HG02870 (cell line): ENCODE measurements at regions not wholly inside any gene's neighbourhood (a gene's known extent, or its start where the extent isn't known, plus 50 kb on each side); places are given as distances from the start of the nearest gene placed in this dataset.

ENCODE experiments used
- ATAC-seq: cut with Tn5 transposase; IDR thresholded peaks from one replicate; pipeline ENCODE4 v1.9.1; 2021; ENCODE audit warnings: mild to moderate bottlenecking, moderate library complexity; ENCODE audit not compliant: unreplicated experiment

- ATAC-seq: no peak
These were observed 251.5 kb downstream of the OPA1 start for GRCh38 chr3:193844472-193844871.

DNA sequence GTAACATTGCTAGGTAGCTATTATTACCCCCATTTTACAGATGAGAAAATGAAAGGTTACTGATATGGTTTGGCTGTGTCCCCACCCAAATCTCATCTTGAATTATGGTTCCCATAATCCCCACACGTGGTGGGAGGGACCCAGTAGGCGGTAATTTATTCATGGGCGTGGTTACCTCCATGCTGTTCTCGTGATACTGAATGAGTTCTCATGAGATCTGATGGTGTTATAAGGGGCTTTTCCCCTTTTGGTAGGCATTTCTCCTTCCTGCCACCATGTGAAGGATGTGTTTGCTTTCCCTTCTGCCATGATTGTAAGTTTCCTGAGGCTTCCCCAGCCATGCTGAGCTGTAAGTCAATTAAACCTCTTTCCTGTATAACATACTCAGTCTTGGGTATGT, 252.1 kb downstream of the OPA1 start:
- ATAC-seq: no peak

GRCh38 chr3:193846569-193846968, 253.6 kb downstream of the OPA1 start:
- ATAC-seq: no peak

DNA sequence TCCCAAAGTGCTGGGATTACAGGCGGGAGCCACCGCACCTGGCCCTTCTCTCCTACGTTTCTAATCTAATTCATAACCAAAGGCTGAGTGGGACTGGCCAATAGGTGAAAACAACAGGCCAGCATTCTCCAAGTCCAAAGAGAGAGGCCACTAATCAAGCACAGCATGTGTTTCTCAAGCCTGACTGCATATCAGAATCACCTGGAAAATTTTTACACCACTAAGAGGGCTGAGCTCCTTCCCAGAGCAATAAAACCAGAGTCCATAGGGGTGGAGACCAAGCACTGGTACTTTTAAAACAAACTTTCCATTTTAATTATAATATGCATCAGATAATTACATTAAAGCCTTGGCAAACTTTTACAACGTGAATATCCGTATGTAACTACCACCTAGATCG, 254.4 kb downstream of the OPA1 start:
- ATAC-seq: no peak

- ATAC-seq: no peak
These were observed 255.5 kb downstream of the OPA1 start for GRCh38 chr3:193848547-193848946.

- no peak for ATAC-seq
These were observed 257.1 kb downstream of the OPA1 start for GRCh38 chr3:193850084-193850619.

DNA sequence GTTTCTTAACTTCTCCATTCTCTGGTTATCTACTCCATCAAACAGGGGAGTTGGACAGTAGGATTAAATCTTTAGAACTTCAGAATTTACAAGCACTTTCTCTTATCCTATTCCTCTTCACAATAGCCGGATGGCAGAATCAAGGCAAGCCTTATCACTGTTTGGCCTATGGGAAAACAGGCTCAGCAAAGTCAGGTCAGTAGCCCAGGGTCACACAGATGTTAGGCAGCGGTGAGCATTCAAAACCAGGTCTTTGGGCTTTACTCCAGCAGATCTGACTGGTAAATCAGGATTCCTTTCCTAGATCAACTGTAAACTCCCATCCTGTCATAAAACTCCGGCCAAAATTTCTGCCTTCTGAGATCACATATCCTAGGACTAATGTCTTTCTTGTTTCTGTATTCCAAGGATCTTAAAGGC, 258.4 kb downstream of the OPA1 start:
- no peak for ATAC-seq

DNA sequence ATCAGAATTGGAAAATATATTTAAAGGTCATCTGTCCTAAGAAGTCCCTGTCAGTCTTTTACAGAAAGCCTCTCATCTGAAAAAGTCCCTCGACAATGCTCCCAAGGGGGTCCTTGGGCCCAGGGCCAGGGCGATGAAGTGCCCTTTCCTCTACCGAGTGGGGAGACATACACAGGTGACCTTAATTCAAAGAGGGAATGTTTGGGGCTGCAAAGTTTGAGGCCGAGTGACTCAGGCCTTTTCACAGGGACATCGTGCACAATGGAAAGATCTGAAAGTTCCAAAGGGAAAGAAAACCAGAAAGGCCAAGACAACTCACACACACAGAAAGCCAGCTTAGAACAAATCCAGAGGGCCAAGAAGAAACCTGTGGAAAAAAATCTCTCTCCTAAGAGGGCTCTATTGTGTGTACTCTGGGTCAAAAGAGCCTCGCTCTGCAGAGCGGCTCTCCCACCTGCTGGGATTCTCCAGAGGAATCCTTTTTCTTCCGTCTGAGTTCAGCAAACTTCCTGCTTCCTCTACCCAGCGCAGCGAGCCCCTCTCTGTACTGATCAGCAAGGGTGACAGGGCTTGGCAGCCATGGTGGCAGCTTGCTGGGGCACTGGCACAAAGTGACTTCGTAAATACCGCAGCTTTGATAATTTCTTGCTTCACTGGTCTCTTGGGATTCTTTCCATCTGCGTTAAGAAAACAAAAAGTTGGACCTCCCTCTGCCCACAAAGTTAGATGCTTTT, 259.1 kb downstream of the OPA1 start:
- no peak for ATAC-seq

DNA sequence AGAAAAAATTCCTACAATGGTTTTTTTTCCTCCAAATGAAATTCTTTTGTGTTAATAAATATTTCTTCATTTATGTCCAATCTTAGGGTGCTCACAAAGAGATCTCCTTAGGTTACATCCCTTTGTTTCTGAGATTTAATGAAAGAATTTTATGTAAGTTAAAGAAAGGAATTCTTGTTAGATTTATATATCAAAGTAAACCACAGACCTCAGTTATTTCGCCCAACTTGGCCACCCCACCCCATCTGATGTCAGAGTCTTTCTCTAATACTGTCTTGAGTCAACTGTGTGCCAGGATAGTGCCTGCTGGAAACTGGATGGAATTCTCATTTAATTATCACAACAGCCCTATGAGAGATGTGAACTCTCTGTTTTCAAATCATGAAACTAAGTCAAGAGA, 259.9 kb downstream of the OPA1 start:
- ATAC-seq: no peak

DNA sequence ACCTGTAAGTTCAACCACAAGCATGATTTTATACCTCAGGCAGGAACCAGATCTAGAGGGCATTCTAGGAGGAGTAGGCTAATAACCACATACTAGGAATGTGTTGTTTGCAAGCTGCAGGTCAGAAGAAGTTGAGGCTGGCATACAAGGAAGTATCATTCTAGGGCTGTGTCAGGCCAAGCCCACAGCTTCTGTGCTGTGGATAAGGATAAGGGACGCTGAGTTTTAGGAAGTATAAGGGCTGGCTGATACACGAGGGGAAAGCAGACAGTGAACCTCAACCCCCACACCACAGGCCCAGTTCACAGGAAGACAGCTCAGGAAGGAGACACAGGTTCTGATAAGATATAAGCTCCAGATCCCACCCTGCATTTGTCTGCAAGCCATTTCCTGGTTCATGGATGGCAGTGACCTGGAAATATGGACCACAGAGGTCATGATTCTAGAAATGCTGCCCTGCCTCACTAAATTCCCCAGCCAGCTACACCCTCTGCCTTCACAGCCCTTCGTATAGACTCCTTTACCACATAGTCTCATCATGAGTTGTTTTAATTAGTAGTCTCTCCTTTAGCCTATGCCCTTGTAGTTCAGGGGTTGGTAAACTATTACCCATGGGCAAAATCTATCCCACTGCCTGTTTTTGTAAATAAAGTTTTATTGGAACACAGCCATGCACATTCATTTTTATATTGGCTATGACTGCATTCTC, 260.7 kb downstream of the OPA1 start:
- no peak for ATAC-seq

GRCh38 chr3:193857996-193858395, 265.0 kb downstream of the OPA1 start:
- no peak for ATAC-seq

GRCh38 chr3:193859195-193859594, 266.2 kb downstream of the OPA1 start:
- ATAC-seq: no peak

DNA sequence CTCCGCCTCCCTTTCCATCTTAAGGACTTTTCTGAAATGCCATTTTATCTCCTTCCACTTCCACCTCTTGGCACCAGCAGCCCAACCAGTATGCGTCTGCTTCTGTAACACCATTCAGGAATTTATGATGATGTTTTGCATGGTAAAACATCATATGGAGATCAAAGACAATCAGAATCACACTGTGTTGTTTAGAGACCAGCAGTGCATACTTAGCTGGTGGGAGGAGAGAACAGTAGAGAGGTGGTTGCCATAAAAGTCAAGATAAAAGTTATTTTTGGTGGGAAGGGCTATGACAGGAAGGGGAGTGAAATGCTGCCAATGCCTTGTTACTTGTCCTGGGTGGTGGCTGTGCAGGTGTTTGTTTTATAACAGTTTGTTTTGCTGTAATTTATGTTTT, 268.0 kb downstream of the OPA1 start:
- ATAC-seq: no peak

DNA sequence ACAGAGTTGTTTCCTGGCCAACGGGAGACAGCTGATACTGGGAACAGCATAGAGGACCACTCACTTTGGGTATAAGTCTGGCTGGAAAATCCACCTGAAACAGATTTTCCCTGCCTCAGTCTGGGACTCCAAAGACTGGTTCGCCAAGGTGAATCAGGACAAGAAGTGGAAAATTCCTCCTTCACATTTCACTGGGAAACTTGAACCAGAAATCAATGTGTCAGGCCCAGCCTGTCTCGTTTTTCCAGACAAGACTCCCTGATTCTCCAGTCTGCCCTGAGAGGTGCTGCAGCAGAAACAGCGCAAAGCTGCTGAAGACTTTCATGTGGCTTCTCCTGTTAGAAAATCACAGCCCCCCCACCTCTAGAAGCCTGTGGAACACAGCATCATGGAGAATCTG, 269.8 kb downstream of the OPA1 start:
- no peak for ATAC-seq

- no peak for ATAC-seq
These were observed 270.8 kb downstream of the OPA1 start for GRCh38 chr3:193863657-193864357.

GRCh38 chr3:193865339-193865738, 270.6 kb upstream of the HES1 start:
- ATAC-seq: peak; percentile 99

- peak; percentile 9 for ATAC-seq
These were observed 270.0 kb upstream of the HES1 start for GRCh38 chr3:193865896-193866480.

GRCh38 chr3:193868590-193868989, 267.4 kb upstream of the HES1 start:
- ATAC-seq: no peak

DNA sequence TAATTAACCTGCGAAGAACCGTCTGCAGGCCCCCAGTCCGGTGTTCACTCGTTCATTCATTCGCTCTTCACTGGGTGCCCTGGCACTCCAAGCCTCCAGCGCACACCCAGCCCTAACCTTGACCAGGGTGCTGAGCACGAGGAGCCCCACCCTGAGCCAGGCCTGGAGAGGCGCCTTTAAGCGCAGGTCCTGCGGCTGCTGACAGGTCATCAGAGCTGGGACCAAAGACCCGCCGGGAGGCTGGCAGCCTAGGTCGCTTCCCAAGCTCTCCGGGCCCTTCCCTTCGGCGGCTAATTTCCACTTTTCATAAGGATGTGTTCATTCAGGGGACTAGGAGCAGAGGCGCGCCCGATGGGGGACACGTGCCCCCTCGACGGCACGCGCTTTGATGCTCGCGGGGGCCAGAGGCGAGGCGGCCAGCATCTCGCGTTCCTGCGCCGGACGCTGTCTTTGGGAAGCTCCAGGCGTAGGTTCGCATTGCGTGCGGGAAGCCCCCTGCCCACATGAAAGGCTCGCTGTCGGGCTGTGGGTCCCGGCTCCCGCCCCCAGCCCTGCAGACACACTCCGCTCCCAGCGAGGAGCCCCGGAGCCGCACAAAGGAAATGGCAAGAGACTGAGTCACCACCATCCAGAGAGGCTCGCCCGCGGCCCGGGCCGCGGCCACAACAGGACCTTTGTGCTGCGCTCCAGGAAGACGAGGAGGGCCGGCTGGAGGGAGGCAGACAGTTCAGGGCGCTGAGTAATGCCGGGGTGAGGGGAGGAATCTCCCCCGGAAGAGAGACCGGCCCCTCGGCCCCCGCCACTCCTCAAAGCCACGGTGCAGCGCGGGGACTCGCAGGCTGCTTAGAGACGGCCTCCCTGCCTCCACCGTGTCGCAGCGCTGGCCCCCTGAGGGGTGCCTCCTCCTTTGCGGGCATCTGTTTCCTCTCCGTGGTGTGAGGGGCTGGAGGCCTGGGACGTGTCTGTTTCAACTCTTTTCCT, 266.4 kb upstream of the HES1 start:
- ATAC-seq: no peak
